HepG2 (cell line): ENCODE measurements at regions not wholly inside any gene's neighbourhood (a gene's known extent, or its start where the extent isn't known, plus 50 kb on each side); places are given as distances from the start of the nearest gene placed in this dataset.

Source experiments
- CAMTA2 ChIP-seq: sonication (generic); formaldehyde crosslinking; IDR thresholded peaks from 2 replicates; pipeline ENCODE4 v1.4.0; 2020; ENCODE audit warnings: mild to moderate bottlenecking, missing genetic modification reagents, borderline replicate concordance
- EP300 ChIP-seq, 3 experiments: sonication (generic) in 1 of 3; formaldehyde crosslinking in 1 of 3; IDR thresholded peaks; 2 replicates each; pipeline versions ENCODE4 v1.5.1 to v1.6.1; 2011 to 2020; ENCODE audit warnings: low read depth in 2 of 3, low read length in 2 of 3, borderline replicate concordance in 1 of 3, improper control_type of control experiment in 1 of 3, mild to moderate bottlenecking in 1 of 3, missing genetic modification reagents in 1 of 3, moderate library complexity in 1 of 3
- REXO4 ChIP-seq: sonication (generic); formaldehyde crosslinking; IDR thresholded peaks from 2 replicates; pipeline ENCODE4 v1.8.0; 2022; ENCODE audit warnings: missing genetic modification reagents, mild to moderate bottlenecking, borderline replicate concordance
- SP5 ChIP-seq: IDR thresholded peaks from 2 replicates; pipeline ENCODE4 v1.6.1; 2016; ENCODE audit warnings: low read depth, borderline replicate concordance
- TBX3 ChIP-seq: fragments of 450-650 bp; IDR thresholded peaks from 2 replicates; pipeline ENCODE4 v1.6.1; 2017; ENCODE audit warnings: antibody characterized with exemption, mild to moderate bottlenecking, inconsistent platforms, borderline replicate concordance
- TCF7 ChIP-seq: sonication (generic); IDR thresholded peaks from 2 replicates; pipeline ENCODE4 v1.6.1; 2016; ENCODE audit warnings: antibody characterized with exemption, low read depth
- ZSCAN20 ChIP-seq: sonication (generic); formaldehyde crosslinking; IDR thresholded peaks from 2 replicates; pipeline ENCODE4 v1.4.0; 2020; ENCODE audit warnings: missing genetic modification reagents, mild to moderate bottlenecking, borderline replicate concordance
- TF ChIP-seq, protein P1 (sequence below): sonication (generic); formaldehyde crosslinking; IDR thresholded peaks from 2 replicates; pipeline ENCODE4 v1.5.0; 2020; ENCODE audit warnings: mild to moderate bottlenecking, missing genetic modification reagents
- TF ChIP-seq, protein P2 (sequence below): IDR thresholded peaks from 2 replicates; pipeline ENCODE4 v1.6.1; 2016; ENCODE audit warnings: missing biosample characterization, missing genetic modification reagents, low read depth
- TF ChIP-seq, protein P3 (sequence below), 2 experiments: sonication (generic) in 1 of 2; formaldehyde crosslinking in 1 of 2; IDR thresholded peaks; 2 replicates each; pipeline versions ENCODE4 v1.6.1 to v1.9.0; 2014 to 2022; ENCODE audit warnings: antibody characterized with exemption in 1 of 2, borderline replicate concordance in 1 of 2, inconsistent platforms in 1 of 2, low read depth in 1 of 2, missing genetic modification reagents in 1 of 2
- TF ChIP-seq, protein P4 (sequence below): sonication (generic); formaldehyde crosslinking; IDR thresholded peaks from 2 replicates; pipeline ENCODE4 v1.4.0; 2020; ENCODE audit warnings: missing genetic modification reagents, mild to moderate bottlenecking, borderline replicate concordance

DNA sequence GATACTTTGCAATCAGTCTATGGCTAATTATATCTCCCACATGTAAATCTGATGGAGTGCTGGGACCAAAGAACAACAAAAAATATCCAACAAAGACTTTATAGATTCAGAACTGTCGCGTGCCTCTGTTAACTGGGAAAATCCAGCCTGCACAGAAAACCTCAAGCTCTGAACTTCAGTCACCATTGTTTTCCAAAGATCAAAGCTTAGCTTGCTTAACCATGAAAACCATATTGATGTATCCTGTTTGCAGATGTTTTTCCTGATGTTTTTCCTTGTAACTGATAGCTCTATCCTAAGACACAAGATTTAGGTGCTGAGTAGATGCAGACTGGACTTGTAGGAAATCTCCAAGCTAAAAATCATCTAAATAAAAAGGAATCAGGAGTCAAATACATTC, 163.7 kb downstream of the GXYLT1 start (continued):
- TF ChIP-seq, protein P1, sequence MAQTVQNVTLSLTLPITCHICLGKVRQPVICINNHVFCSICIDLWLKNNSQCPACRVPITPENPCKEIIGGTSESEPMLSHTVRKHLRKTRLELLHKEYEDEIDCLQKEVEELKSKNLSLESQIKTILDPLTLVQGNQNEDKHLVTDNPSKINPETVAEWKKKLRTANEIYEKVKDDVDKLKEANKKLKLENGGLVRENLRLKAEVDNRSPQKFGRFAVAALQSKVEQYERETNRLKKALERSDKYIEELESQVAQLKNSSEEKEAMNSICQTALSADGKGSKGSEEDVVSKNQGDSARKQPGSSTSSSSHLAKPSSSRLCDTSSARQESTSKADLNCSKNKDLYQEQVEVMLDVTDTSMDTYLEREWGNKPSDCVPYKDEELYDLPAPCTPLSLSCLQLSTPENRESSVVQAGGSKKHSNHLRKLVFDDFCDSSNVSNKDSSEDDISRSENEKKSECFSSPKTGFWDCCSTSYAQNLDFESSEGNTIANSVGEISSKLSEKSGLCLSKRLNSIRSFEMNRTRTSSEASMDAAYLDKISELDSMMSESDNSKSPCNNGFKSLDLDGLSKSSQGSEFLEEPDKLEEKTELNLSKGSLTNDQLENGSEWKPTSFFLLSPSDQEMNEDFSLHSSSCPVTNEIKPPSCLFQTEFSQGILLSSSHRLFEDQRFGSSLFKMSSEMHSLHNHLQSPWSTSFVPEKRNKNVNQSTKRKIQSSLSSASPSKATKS: no peak
- no peak for TF ChIP-seq TBX3
- TF ChIP-seq EP300 (IDR thresholded peaks at IDR 0.05; ENCODE audit: low read depth in 2 of 2, low read length in 2 of 2): peak in 1 of 2 experiments; percentile 30; a peak in 1 of 4 replicates
- no peak for TF ChIP-seq EP300 (CRISPR knock-in tag; IDR thresholded peaks at IDR 0.05; ENCODE audit: borderline replicate concordance)
- no peak for TF ChIP-seq ZSCAN20 (CRISPR knock-in tag)
- TF ChIP-seq, protein P2, sequence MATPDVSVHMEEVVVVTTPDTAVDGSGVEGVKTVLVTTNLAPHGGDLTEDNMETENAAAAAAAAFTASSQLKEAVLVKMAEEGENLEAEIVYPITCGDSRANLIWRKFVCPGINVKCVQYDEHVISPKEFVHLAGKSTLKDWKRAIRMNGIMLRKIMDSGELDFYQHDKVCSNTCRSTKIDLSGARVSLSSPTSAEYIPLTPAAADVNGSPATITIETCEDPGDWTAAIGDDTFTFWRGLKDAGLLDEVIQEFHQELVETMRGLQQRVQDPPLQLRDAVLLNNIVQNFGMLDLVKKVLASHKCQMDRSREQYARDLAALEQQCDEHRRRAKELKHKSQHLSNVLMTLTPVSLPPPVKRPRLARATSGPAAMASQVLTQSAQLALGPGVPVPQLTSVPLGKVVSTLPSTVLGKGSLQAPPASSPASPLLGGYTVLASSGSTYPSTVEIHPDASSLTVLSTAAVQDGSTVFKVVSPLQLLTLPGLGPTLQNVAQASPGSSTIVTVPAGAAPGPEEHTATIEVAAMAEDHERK (CRISPR knock-in tag): no peak
- TF ChIP-seq CAMTA2 (CRISPR knock-in tag): no peak
- peak; percentile 52 for TF ChIP-seq TCF7
- TF ChIP-seq REXO4: no peak
- TF ChIP-seq, protein P3, sequence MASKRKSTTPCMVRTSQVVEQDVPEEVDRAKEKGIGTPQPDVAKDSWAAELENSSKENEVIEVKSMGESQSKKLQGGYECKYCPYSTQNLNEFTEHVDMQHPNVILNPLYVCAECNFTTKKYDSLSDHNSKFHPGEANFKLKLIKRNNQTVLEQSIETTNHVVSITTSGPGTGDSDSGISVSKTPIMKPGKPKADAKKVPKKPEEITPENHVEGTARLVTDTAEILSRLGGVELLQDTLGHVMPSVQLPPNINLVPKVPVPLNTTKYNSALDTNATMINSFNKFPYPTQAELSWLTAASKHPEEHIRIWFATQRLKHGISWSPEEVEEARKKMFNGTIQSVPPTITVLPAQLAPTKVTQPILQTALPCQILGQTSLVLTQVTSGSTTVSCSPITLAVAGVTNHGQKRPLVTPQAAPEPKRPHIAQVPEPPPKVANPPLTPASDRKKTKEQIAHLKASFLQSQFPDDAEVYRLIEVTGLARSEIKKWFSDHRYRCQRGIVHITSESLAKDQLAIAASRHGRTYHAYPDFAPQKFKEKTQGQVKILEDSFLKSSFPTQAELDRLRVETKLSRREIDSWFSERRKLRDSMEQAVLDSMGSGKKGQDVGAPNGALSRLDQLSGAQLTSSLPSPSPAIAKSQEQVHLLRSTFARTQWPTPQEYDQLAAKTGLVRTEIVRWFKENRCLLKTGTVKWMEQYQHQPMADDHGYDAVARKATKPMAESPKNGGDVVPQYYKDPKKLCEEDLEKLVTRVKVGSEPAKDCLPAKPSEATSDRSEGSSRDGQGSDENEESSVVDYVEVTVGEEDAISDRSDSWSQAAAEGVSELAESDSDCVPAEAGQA (IDR thresholded peaks at IDR 0.05; ENCODE audit: low read depth): no peak
- TF ChIP-seq, protein P3 (CRISPR knock-in tag; IDR thresholded peaks at IDR 0.05; ENCODE audit: borderline replicate concordance): no peak
- TF ChIP-seq, protein P4, sequence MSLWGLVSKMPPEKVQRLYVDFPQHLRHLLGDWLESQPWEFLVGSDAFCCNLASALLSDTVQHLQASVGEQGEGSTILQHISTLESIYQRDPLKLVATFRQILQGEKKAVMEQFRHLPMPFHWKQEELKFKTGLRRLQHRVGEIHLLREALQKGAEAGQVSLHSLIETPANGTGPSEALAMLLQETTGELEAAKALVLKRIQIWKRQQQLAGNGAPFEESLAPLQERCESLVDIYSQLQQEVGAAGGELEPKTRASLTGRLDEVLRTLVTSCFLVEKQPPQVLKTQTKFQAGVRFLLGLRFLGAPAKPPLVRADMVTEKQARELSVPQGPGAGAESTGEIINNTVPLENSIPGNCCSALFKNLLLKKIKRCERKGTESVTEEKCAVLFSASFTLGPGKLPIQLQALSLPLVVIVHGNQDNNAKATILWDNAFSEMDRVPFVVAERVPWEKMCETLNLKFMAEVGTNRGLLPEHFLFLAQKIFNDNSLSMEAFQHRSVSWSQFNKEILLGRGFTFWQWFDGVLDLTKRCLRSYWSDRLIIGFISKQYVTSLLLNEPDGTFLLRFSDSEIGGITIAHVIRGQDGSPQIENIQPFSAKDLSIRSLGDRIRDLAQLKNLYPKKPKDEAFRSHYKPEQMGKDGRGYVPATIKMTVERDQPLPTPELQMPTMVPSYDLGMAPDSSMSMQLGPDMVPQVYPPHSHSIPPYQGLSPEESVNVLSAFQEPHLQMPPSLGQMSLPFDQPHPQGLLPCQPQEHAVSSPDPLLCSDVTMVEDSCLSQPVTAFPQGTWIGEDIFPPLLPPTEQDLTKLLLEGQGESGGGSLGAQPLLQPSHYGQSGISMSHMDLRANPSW (CRISPR knock-in tag): no peak
- TF ChIP-seq SP5 (CRISPR knock-in tag): no peak
- TF ChIP-seq, all 625 proteins: peak for 18
